ENCODE measurements at regions not wholly inside any gene's neighbourhood (a gene's known extent, or its start where the extent isn't known, plus 50 kb on each side); places are given as distances from the start of the nearest gene placed in this dataset.
"Not testable (repeated sequence)": the region's sequence is repeated elsewhere in the genome, so short reads cannot be mapped to it uniquely, and the experiment has no call there.

GRCh38 chr14:23744368-23744767, 108.2 kb downstream of the DHRS2 start:
- ATAC-seq; H3K27ac Mint-ChIP-seq; H3K27ac ChIP-seq (ENCODE audit: low read depth, low read length); H3K4me3 Mint-ChIP-seq; POLR2A ChIA-PET; H3K27me3 ChIP-seq (ENCODE audit: control insufficient read depth in 2 of 2, insufficient read depth in 2 of 2, low read length in 2 of 2); H3K36me3 ChIP-seq (ENCODE audit: control insufficient read depth in 2 of 3, insufficient read depth in 3 of 3, low read length in 3 of 3); DNase-seq; H3K4me1 Mint-ChIP-seq; CTCF ChIA-PET; H3K4me3 ChIP-seq (ENCODE audit: low read length); H3K9me3 ChIP-seq (ENCODE audit: control insufficient read depth in 2 of 3, low read length in 3 of 3); H3K4me1 ChIP-seq (ENCODE audit: control insufficient read depth in 2 of 2, insufficient read depth in 2 of 2, low read length in 2 of 2); intact Hi-C loops (cut with micrococcal nuclease): not testable (repeated sequence)
- peaks cover 4 to 39% (median 12%) of the 10 kb centered on the region in 11 donors for H3K9me3 Mint-ChIP-seq
- H3K27me3 Mint-ChIP-seq: peaks cover 2 to 44% (median 34%) of the 10 kb centered on the region in 5 donors
- H3K36me3 Mint-ChIP-seq: peaks cover 0 to 14% (median 4%) of the 10 kb centered on the region in 5 donors

DNA sequence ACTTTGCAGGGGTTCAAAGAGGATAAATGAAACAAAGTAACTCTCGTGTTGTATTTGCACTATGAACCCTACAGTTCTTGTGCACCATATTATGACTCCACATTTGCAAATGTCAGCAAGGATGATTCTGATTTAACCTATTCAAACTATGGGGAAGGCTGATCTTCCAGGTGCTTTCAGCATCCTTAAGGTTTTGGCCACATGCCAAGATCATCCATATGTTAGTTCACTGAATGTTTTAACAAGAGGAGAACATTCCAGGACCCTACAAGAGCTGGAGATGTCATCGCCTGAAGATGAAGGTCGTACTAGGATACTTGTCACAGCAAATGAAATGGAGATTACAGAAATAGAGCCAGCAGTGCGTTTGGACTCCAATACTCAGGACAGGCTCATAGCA, 114.2 kb downstream of the DHRS2 start:
- Mint-ChIP-seq H3K4me3 (no peak overlapping the region), H3K27ac (no peak overlapping the region), H3K4me1 (no peaks in the 10 kb centered on the region), H3K36me3 (peaks cover 0 to 4% (median 0%) of the 10 kb centered on the region in 5 donors), H3K9me3 (peaks cover 0 to 3% (median 0%) of the 10 kb centered on the region in 11 donors), H3K27me3 (peaks cover 9 to 34% (median 27%) of the 10 kb centered on the region in 5 donors)
- intact Hi-C loops (cut with micrococcal nuclease): no loop called here
- Histone ChIP-seq H3K27me3 (ENCODE audit: control insufficient read depth in 2 of 2, insufficient read depth in 2 of 2, low read length in 2 of 2) (no peaks in the 10 kb centered on the region), H3K27ac (ENCODE audit: low read depth, low read length) (no peak overlapping the region), H3K36me3 (ENCODE audit: control insufficient read depth in 2 of 3, insufficient read depth in 3 of 3, low read length in 3 of 3) (no peaks in the 10 kb centered on the region), H3K9me3 (ENCODE audit: control insufficient read depth in 2 of 3, low read length in 3 of 3) (no peaks in the 10 kb centered on the region), H3K4me1 (ENCODE audit: control insufficient read depth in 2 of 2, insufficient read depth in 2 of 2, low read length in 2 of 2) (no peaks in the 10 kb centered on the region), H3K4me3 (ENCODE audit: low read length) (no peak overlapping the region)
- CTCF ChIA-PET: no interaction called here
- DNase-seq (no peak), ATAC-seq (no peak)
- POLR2A ChIA-PET: no interaction called here

- DNase-seq (no peak), ATAC-seq (no peak)
- H3K36me3 Mint-ChIP-seq: peaks cover 0 to 4% (median 0%) of the 10 kb centered on the region in 5 donors
- Histone ChIP-seq H3K9me3 (ENCODE audit: control insufficient read depth in 2 of 3, low read length in 3 of 3) (no peaks in the 10 kb centered on the region), H3K27ac (ENCODE audit: low read depth, low read length) (no peak overlapping the region), H3K36me3 (ENCODE audit: control insufficient read depth in 2 of 3, insufficient read depth in 3 of 3, low read length in 3 of 3) (no peaks in the 10 kb centered on the region), H3K4me3 (ENCODE audit: low read length) (no peak overlapping the region), H3K4me1 (ENCODE audit: control insufficient read depth in 2 of 2, insufficient read depth in 2 of 2, low read length in 2 of 2) (no peaks in the 10 kb centered on the region), H3K27me3 (ENCODE audit: control insufficient read depth in 2 of 2, insufficient read depth in 2 of 2, low read length in 2 of 2) (no peaks in the 10 kb centered on the region)
- H3K27ac Mint-ChIP-seq: no peak overlapping the region
- no peak overlapping the region for H3K4me3 Mint-ChIP-seq
- H3K4me1 Mint-ChIP-seq: peaks cover 0 to 2% (median 0%) of the 10 kb centered on the region in 7 donors
- ChIA-PET POLR2A (no interaction called here), CTCF (no interaction called here)
- H3K9me3 Mint-ChIP-seq: no peaks in the 10 kb centered on the region
- intact Hi-C loops (cut with micrococcal nuclease): no loop called here
- H3K27me3 Mint-ChIP-seq: peaks cover 12 to 44% (median 27%) of the 10 kb centered on the region in 5 donors
Measured at GRCh38 chr14:23751616-23752015, 115.5 kb downstream of the DHRS2 start.

DNA sequence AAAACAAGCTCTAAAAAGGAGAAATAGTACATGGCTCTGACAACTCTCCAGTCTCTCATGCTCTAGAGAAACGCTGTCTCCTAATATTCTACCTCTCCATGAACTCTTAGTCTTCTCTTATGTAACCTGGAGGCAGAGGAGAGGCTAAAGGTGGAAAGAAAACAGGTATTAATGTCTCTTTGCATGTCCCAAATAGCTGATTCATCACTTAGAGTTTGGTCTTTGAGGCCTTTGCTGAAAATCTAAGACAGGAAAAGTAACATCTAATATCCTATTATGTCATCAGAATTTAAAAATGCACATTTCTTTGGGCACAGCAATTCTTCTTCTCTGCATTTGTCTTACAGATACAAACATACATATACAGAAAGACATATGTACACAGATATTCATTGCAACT, 127.2 kb downstream of the DHRS2 start:
- ChIA-PET POLR2A (no interaction called here), CTCF (no interaction called here)
- H3K36me3 Mint-ChIP-seq: peaks cover 0 to 5% (median 0%) of the 10 kb centered on the region in 5 donors

DNA sequence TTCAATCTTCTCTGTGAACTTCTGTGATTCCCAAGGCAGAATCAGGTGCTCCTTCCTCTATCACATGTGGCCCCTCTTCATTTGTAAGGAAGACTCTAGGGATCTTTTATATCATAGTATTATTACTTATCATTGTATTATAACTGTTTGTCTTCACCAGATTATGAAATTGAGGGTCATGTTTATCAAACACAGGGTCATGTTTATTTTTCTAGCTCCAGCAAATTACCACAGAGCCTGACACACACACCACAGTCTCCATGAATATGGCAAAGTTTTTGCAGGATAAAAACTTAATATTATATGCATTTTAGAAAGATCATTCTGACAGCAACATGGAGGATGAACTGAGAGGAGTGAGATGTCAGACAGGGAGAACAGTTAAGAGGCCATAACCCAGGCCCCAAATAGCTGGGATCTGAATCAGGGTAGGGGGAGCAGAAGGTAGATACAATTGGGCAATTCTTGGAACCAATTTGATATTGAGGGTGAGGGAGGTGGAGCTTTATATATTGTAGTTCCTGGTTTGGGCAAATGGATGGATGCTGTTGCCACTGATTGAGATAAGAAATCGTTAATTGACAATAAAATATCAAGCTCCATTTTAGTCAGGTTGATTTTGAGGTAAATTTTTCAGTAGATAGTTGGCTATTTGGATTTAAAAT, 130.7 kb downstream of the DHRS2 start:
- CTCF ChIA-PET: no interaction called here
- no peak overlapping the region for H3K4me3 ChIP-seq (ENCODE audit: low read length)
- no peak for ATAC-seq
- no peaks in the 10 kb centered on the region for H3K9me3 ChIP-seq (ENCODE audit: control insufficient read depth in 2 of 3, low read length in 3 of 3)
- Mint-ChIP-seq H3K9me3 (peaks cover 0 to 2% (median 0%) of the 10 kb centered on the region in 11 donors), H3K36me3 (no peaks in the 10 kb centered on the region), H3K27ac (no peak overlapping the region), H3K4me3 (no peak overlapping the region), H3K4me1 (no peaks in the 10 kb centered on the region), H3K27me3 (peaks cover 7 to 35% (median 27%) of the 10 kb centered on the region in 5 donors)
- intact Hi-C loops (cut with micrococcal nuclease): no loop called here
- H3K27ac ChIP-seq (ENCODE audit: low read depth, low read length): no peak overlapping the region
- no peaks in the 10 kb centered on the region for H3K4me1 ChIP-seq (ENCODE audit: control insufficient read depth in 2 of 2, insufficient read depth in 2 of 2, low read length in 2 of 2)
- POLR2A ChIA-PET: no interaction called here
- peaks cover 0 to 6% of the 10 kb centered on the region in 2 donors for H3K27me3 ChIP-seq (ENCODE audit: control insufficient read depth in 2 of 2, insufficient read depth in 2 of 2, low read length in 2 of 2)
- no peak for DNase-seq
- H3K36me3 ChIP-seq (ENCODE audit: control insufficient read depth in 2 of 3, insufficient read depth in 3 of 3, low read length in 3 of 3): no peaks in the 10 kb centered on the region

More for the DNA sequence above, 127.2 kb downstream of the DHRS2 start:
- Mint-ChIP-seq H3K4me3 (no peak overlapping the region), H3K9me3 (peaks cover 0 to 9% (median 0%) of the 10 kb centered on the region in 11 donors), H3K27me3 (peaks cover 14 to 52% (median 38%) of the 10 kb centered on the region in 5 donors), H3K4me1 (no peaks in the 10 kb centered on the region), H3K27ac (no peak overlapping the region)
- ATAC-seq (no peak), DNase-seq (no peak)
- Histone ChIP-seq H3K27ac (ENCODE audit: low read depth, low read length) (no peak overlapping the region), H3K4me3 (ENCODE audit: low read length) (no peak overlapping the region), H3K4me1 (ENCODE audit: control insufficient read depth in 2 of 2, insufficient read depth in 2 of 2, low read length in 2 of 2) (no peaks in the 10 kb centered on the region), H3K36me3 (ENCODE audit: control insufficient read depth in 2 of 3, insufficient read depth in 3 of 3, low read length in 3 of 3) (no peaks in the 10 kb centered on the region), H3K9me3 (ENCODE audit: control insufficient read depth in 2 of 3, low read length in 3 of 3) (no peaks in the 10 kb centered on the region), H3K27me3 (ENCODE audit: control insufficient read depth in 2 of 2, insufficient read depth in 2 of 2, low read length in 2 of 2) (peaks cover 0 to 6% of the 10 kb centered on the region in 2 donors)
- intact Hi-C loops (cut with micrococcal nuclease): no loop called here

- H3K27me3 ChIP-seq (ENCODE audit: control insufficient read depth in 2 of 2, insufficient read depth in 2 of 2, low read length in 2 of 2); H3K4me3 ChIP-seq (ENCODE audit: low read length); DNase-seq; H3K4me1 Mint-ChIP-seq; ATAC-seq; H3K36me3 Mint-ChIP-seq; H3K36me3 ChIP-seq (ENCODE audit: control insufficient read depth in 2 of 3, insufficient read depth in 3 of 3, low read length in 3 of 3); CTCF ChIA-PET; H3K27ac Mint-ChIP-seq; H3K27ac ChIP-seq (ENCODE audit: low read depth, low read length); H3K9me3 ChIP-seq (ENCODE audit: control insufficient read depth in 2 of 3, low read length in 3 of 3); H3K4me1 ChIP-seq (ENCODE audit: control insufficient read depth in 2 of 2, insufficient read depth in 2 of 2, low read length in 2 of 2); H3K9me3 Mint-ChIP-seq; POLR2A ChIA-PET; H3K4me3 Mint-ChIP-seq; intact Hi-C loops (cut with micrococcal nuclease): not testable (repeated sequence)
- H3K27me3 Mint-ChIP-seq: peaks cover 9 to 45% (median 33%) of the 10 kb centered on the region in 5 donors
Measured at GRCh38 chr14:23769221-23769728, 133.1 kb downstream of the DHRS2 start.

GRCh38 chr14:23773981-23774380, 137.8 kb downstream of the DHRS2 start:
- DNase-seq (no peak), ATAC-seq (no peak)
- no peaks in the 10 kb centered on the region for H3K4me1 Mint-ChIP-seq
- Histone ChIP-seq H3K9me3 (ENCODE audit: control insufficient read depth in 2 of 3, low read length in 3 of 3) (no peaks in the 10 kb centered on the region), H3K4me1 (ENCODE audit: control insufficient read depth in 2 of 2, insufficient read depth in 2 of 2, low read length in 2 of 2) (no peaks in the 10 kb centered on the region), H3K36me3 (ENCODE audit: control insufficient read depth in 2 of 3, insufficient read depth in 3 of 3, low read length in 3 of 3) (no peaks in the 10 kb centered on the region), H3K27me3 (ENCODE audit: control insufficient read depth in 2 of 2, insufficient read depth in 2 of 2, low read length in 2 of 2) (no peaks in the 10 kb centered on the region), H3K4me3 (ENCODE audit: low read length) (no peak overlapping the region), H3K27ac (ENCODE audit: low read depth, low read length) (no peak overlapping the region)
- peaks cover 10 to 39% (median 30%) of the 10 kb centered on the region in 5 donors for H3K27me3 Mint-ChIP-seq
- peaks cover 0 to 2% (median 0%) of the 10 kb centered on the region in 11 donors for H3K9me3 Mint-ChIP-seq
- CTCF ChIA-PET: no interaction called here
- intact Hi-C loops (cut with micrococcal nuclease): no loop called here
- H3K27ac Mint-ChIP-seq: no peak overlapping the region
- H3K36me3 Mint-ChIP-seq: no peaks in the 10 kb centered on the region
- POLR2A ChIA-PET: no interaction called here
- H3K4me3 Mint-ChIP-seq: no peak overlapping the region

Measured in naive thymus-derived CD4-positive, alpha-beta T cell (primary cell).